Body of pancreas (tissue), 4 donors: ENCODE measurements at regions not wholly inside any gene's neighbourhood (a gene's known extent, or its start where the extent isn't known, plus 50 kb on each side); places are given as distances from the start of the nearest gene placed in this dataset.
"Not testable (repeated sequence)": the region's sequence is repeated elsewhere in the genome, so short reads cannot be mapped to it uniquely, and the experiment has no call there.

ENCODE experiments used
- ATAC-seq: fragments of 150-250 bp; one replicate; pipeline ENCODE4 v1.9.1; 2016
- DNase-seq, 4 donors: peaks; one replicate each; pipeline ENCODE4 v3.0.0-alpha.2; 2019
- H3K27ac ChIP-seq, 4 donors: fragments of 200-600 bp; sonication (generic); 1 replicate in 3 of 4; 2 replicates in 1 of 4; pipeline versions ENCODE4 v1.5.1 to v1.6.1; 2016 to 2019; ENCODE audit warnings: mild to moderate bottlenecking in 1 of 4, mixed read lengths in 1 of 4, moderate library complexity in 1 of 4
- H3K27me3 ChIP-seq, 2 donors: fragments of 200-600 bp; sonication (generic); one replicate each; pipeline ENCODE4 v1.6.0; 2016; ENCODE audit warnings: mild to moderate bottlenecking in 1 of 2
- H3K36me3 ChIP-seq, 2 donors: fragments of 200-600 bp; sonication (generic); replicated peaks in 1 of 2; 2 replicates each; pipeline ENCODE4 v1.5.1; 2016; ENCODE audit warnings: low read depth in 2 of 2; ENCODE audit not compliant: insufficient read depth in 1 of 2
- H3K4me1 ChIP-seq: fragments of 200-600 bp; sonication (generic); one replicate; pipeline ENCODE4 v1.6.0; 2016
- H3K4me3 ChIP-seq, 2 donors: fragments of 200-600 bp; sonication (generic); 1 replicate in 1 of 2; 2 replicates in 1 of 2; pipeline ENCODE4 v1.5.1; 2016 to 2019
- H3K9me3 ChIP-seq, 3 donors: fragments of 200-600 bp; sonication (generic); 1 replicate in 2 of 3; 2 replicates in 1 of 3; pipeline ENCODE4 v1.5.1; 2016
- CTCF ChIP-seq, 7 experiments: fragments of 450-650 bp in 4 of 7; fragments of 200-600 bp in 3 of 7; sonication (generic) in 3 of 7; IDR thresholded peaks; one replicate each; pipeline ENCODE4 v1.5.1; 2016 to 2019; ENCODE audit warnings: antibody characterized with exemption in 7 of 7
- POLR2A ChIP-seq, 3 donors: fragments of 450-650 bp; IDR thresholded peaks; one replicate each; pipeline ENCODE4 v1.6.1; 2016; ENCODE audit warnings: antibody characterized with exemption in 3 of 3, mild to moderate bottlenecking in 2 of 3
- WGBS, 2 donors: methylation state at CpG; one replicate each; pipeline ENCODE4 v1.1.5; 2017; 5-methylcytosine and 5-hydroxymethylcytosine counted together
- intact Hi-C: fragments of 100-400 bp; cut with DNase I; formaldehyde crosslinking; loops from one replicate; pipeline ENCODE4 v1.15.1; 2023

- Histone ChIP-seq H3K36me3 (no peaks in the 10 kb centered on the region), H3K9me3 (no peaks in the 10 kb centered on the region), H3K4me1 (no peaks in the 10 kb centered on the region), H3K4me3 (no peak overlapping the region), H3K27me3 (no peaks in the 10 kb centered on the region), H3K27ac (no peak overlapping the region)
- intact Hi-C loops = no loop called here
- no peak for TF ChIP-seq POLR2A (IDR thresholded peaks at IDR 0.05)
- TF ChIP-seq CTCF (IDR thresholded peaks at IDR 0.05) = no peak
- ATAC-seq (no peak), DNase-seq (peak in 2 of 4 donors; percentile 5 to 21)
- 34 to 35% methylated on average over 2 to 5 of the region's 6 CpGs for WGBS, 2 donors
These were observed 132.9 kb downstream of the MSL3 start for GRCh38 chrX:11890836-11891514.

- DNase-seq (no peak), ATAC-seq (no peak)
- no peaks in the 10 kb centered on the region for H3K4me1 ChIP-seq
- TF ChIP-seq POLR2A (IDR thresholded peaks at IDR 0.05) (no peak), CTCF (IDR thresholded peaks at IDR 0.05) (no peak)
- no peaks in the 10 kb centered on the region for H3K27me3 ChIP-seq
- intact Hi-C loops = no loop called here
- H3K36me3 ChIP-seq = no peaks in the 10 kb centered on the region
- H3K4me3 ChIP-seq = no peak overlapping the region
- no peaks in the 10 kb centered on the region for H3K9me3 ChIP-seq
- no peak overlapping the region for H3K27ac ChIP-seq
- 39 to 68% methylated on average over 3 of the region's 3 CpGs for WGBS, 2 donors
These were observed 136.1 kb downstream of the MSL3 start for GRCh38 chrX:11893933-11894710.

- intact Hi-C loops = no loop called here
- Histone ChIP-seq H3K9me3 (no peaks in the 10 kb centered on the region), H3K27ac (no peak overlapping the region), H3K27me3 (no peaks in the 10 kb centered on the region), H3K36me3 (no peaks in the 10 kb centered on the region), H3K4me3 (no peak overlapping the region), H3K4me1 (no peaks in the 10 kb centered on the region)
- no peak for DNase-seq
- TF ChIP-seq POLR2A (IDR thresholded peaks at IDR 0.05) = no peak
- no peak for TF ChIP-seq CTCF (IDR thresholded peaks at IDR 0.05)
- ATAC-seq = no peak
- 10 to 20% methylated on average over 2 of the region's 2 CpGs for WGBS, 2 donors
These were observed 141.1 kb downstream of the MSL3 start for GRCh38 chrX:11899091-11899490.

GRCh38 chrX:11905933-11906332, 147.9 kb downstream of the MSL3 start:
- H3K27ac ChIP-seq, H3K27me3 ChIP-seq, ATAC-seq, intact Hi-C loops, H3K9me3 ChIP-seq, H3K4me1 ChIP-seq, H3K36me3 ChIP-seq, H3K4me3 ChIP-seq, DNase-seq: not testable (repeated sequence)
- WGBS, 2 donors = 58 to 78% methylated on average over 3 of the region's 3 CpGs

GRCh38 chrX:11908371-11908770, 150.3 kb downstream of the MSL3 start:
- Histone ChIP-seq H3K9me3 (no peaks in the 10 kb centered on the region), H3K4me1 (no peaks in the 10 kb centered on the region), H3K27me3 (no peaks in the 10 kb centered on the region), H3K4me3 (no peak overlapping the region), H3K27ac (no peak overlapping the region), H3K36me3 (no peaks in the 10 kb centered on the region)
- intact Hi-C loops = no loop called here
- DNase-seq (no peak), ATAC-seq (no peak)
- no peak for TF ChIP-seq POLR2A (IDR thresholded peaks at IDR 0.05)
- TF ChIP-seq CTCF (IDR thresholded peaks at IDR 0.05) = peak in 1 of 7 experiments; percentile 22
- WGBS, 2 donors = 3 to 8% methylated on average over 2 of the region's 2 CpGs
